ENCODE measurements at regions not wholly inside any gene's neighbourhood (a gene's known extent, or its start where the extent isn't known, plus 50 kb on each side); places are given as distances from the start of the nearest gene placed in this dataset.
"Not testable (repeated sequence)": the region's sequence is repeated elsewhere in the genome, so short reads cannot be mapped to it uniquely, and the experiment has no call there.

DNA sequence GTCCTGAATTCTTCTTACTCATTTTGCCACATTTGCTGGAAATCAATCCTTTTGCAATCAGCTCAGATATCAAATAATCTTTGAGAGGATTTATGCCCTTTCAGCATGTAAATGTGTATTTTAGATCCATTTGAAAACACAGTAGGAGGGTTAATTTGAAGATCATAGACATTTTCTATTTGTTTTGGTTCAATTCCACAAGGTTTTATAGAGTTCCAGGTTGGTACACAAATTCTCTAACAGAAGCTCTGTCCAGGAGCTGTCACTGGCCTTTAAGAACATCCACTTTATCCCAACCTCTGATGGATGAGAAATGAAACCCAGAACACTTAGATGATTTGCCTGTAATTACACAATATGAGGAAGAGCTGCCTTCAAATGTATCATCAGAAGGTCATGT, 157.3 kb upstream of the CHAC2 start:
- DNase-seq (ENCODE audit: low spot score), result no peak

DNA sequence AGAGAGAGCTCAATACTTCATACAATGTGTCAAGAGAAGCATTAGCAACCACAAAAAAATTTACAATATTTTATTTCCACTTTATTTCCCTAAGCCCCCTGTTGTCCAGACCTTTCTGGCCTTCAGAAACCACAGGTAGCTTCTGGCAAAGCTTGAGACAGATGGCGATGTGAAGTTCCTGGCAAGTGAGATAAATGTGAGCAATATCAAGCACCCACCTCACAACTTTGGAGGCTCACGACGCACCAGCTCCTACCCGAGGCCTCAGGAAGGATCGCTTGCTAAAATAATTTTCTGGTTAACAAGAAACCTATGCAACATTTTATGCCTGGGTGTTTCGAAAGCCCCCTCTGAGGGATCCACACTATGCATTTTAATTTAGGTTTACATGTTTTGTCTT, 158.1 kb upstream of the CHAC2 start:
- no peak for DNase-seq (ENCODE audit: low spot score)

- DNase-seq (ENCODE audit: low spot score), result no peak
Measured at GRCh38 chr2:53608293-53608692, 159.3 kb upstream of the CHAC2 start.

DNA sequence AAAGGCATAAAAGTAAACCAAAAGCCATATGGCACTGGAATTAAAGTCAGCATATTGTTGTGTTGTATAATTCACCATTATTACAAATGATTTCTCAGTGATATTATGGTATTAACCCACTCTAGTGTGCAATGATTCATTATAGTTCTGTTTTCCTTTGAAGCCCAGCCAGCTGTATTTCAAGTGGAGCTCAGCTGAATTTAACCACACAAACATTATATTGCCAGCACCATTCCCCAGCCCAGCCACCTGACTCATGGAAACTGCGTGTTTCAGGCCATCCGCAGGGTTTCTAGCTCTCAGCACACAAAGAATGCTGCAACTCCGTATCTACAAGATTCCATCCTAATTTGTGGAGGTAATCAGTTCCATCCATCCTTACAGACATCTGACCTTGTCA, 166.8 kb upstream of the CHAC2 start:
- no peak for DNase-seq (ENCODE audit: low spot score)

- DNase-seq (ENCODE audit: low spot score), result not testable (repeated sequence)
Measured at GRCh38 chr2:53586733-53587612, 180.6 kb upstream of the CHAC2 start.

DNA sequence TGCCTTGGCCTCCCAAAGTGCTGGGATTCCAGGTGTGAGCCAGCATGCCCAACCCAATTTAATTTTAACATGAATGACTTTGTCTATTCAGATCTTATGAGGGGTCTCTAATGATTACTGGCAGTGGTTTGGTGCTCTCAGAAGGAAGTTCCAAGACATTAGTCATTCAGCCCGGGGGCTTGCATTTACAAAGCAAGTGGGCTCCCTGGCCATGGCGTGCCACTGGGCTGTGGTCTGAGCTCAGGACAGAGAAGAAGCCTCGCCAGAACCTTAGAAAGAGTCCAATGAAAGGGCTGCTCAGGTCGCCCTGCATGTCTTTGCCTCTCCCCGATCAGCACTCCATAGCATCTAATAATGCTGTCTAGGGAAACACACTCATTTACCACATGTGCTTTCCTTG, 182.6 kb upstream of the CHAC2 start:
- DNase-seq (ENCODE audit: low spot score), result no peak

GRCh38 chr2:53583583-53583982, 184.0 kb upstream of the CHAC2 start:
- no peak for DNase-seq (ENCODE audit: low spot score)

DNA sequence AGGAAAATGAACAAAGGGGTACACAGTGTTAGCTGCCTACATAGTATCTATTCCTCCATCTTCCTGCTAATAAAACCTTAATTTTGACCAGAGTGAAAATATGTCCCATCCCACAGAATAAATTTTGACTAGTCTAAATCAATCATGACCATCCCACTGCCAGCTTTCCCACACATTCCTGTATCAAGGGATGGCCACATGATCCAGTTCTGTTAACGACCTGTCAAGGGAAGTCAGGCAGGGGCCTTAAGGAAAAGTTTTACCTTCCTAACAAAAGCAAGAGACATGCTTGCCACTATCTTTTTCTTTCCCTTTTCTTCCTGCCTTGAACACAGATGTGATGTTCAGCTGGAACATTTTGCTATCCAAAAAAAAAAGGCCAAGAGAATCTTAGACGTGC, 185.0 kb upstream of the CHAC2 start:
- DNase-seq (ENCODE audit: low spot score), result no peak

DNA sequence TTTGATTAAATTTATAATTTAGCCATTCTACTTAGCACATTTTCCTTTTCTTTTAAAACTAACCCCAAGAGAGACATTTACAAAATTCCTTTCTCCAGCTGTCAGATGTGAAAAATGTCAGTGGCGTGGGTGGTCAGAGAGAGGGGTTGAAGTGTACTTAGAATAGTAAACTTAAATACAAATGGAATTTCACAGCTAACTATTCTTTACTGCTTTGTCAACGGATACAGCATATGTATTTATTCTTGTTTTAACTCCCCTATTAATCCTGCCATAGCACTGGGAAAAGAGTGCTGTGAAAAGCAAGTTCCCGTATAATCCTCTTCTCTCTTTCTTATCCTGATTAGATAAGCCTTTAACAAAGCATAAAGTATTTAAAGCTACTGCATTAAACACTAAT, 191.4 kb upstream of the CHAC2 start:
- DNase-seq (ENCODE audit: low spot score), result no peak

- no peak for DNase-seq (ENCODE audit: low spot score)
Measured at GRCh38 chr2:53575721-53576124, 191.9 kb upstream of the CHAC2 start.

GRCh38 chr2:53572696-53573095, 194.9 kb upstream of the CHAC2 start:
- no peak for DNase-seq (ENCODE audit: low spot score)

DNA sequence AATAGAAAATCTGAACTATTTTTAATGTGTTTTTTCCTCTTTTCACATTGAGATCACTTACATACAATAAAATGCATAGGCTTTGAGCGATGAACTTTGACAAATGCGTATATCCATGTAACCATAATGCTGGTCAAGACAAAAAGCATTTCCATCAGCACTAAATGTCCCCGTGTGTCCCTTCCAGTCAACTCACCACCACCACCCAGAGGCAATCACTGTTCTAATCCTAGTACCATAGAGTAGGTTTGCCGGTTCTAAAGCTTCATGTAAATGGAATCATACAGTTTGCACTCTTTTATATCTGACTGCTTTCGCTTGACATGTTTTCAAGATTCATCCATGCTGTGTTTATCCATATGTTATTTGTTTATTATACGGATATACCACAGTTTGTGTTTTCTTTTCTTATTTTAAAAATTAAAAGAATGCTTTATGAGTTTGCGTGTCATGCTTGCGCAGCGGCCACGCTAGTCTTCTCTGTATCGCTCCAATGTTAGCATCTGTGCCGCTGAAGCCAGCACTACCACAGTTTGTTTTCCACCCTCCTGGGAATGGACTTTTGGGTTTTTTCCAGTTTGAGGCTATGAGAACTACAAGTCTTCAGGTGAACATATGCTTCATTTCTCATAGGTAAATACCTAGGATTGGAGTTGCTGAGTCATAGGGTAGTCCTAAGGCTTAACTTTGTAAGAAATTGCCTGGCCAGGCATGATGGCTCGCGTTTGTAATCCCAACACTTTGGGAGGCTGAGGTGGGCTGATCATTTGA, 197.5 kb upstream of the CHAC2 start:
- DNase-seq (ENCODE audit: low spot score), result no peak

GRCh38 chr2:53568469-53568868, 199.1 kb upstream of the CHAC2 start:
- no peak for DNase-seq (ENCODE audit: low spot score)

- DNase-seq (ENCODE audit: low spot score), result no peak
Measured at GRCh38 chr2:53567073-53567472, 200.5 kb upstream of the CHAC2 start.

DNA sequence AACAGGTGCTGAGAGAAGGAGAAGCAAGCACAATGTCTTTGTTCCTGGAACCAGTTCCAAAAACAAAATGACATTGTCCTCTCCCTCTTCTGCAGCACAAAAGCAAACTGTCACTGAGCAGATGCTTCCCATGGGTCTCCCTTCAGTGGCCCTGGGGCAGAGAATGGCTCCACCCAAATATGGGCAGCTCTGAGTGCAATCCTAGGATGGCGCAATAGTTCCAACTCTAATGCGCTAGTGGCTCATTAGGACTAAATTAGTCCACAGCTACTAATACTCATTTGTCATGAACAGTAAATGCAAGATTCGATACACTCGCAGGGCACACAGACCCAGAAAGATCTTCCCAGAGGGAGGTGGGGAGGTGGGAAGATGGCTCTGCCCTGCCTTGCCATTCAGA, 205.2 kb upstream of the CHAC2 start:
- no peak for DNase-seq (ENCODE audit: low spot score)

DNA sequence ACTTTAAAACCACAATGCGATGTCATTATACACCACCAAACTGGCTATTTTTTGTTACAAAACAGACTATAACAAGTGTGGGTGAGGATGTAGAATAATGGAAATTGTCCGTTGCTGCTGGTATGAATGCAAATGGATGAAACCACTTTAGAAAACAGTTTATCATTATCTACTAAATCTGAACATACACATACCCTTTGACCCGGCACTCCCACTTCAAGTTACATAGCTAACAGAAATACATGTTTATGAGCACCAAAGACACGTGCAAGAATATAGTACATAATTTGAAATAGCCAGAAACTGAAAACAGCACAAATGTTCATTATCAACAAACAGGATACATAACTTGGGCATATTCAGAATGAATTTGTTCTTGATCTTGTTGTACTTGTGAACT, 206.4 kb upstream of the CHAC2 start:
- DNase-seq (ENCODE audit: low spot score), result no peak

GRCh38 chr2:53559302-53559966, 208.2 kb upstream of the CHAC2 start:
- no peak for DNase-seq (ENCODE audit: low spot score)

- no peak for DNase-seq (ENCODE audit: low spot score)
Measured at GRCh38 chr2:53558867-53559266, 208.7 kb upstream of the CHAC2 start.

DNA sequence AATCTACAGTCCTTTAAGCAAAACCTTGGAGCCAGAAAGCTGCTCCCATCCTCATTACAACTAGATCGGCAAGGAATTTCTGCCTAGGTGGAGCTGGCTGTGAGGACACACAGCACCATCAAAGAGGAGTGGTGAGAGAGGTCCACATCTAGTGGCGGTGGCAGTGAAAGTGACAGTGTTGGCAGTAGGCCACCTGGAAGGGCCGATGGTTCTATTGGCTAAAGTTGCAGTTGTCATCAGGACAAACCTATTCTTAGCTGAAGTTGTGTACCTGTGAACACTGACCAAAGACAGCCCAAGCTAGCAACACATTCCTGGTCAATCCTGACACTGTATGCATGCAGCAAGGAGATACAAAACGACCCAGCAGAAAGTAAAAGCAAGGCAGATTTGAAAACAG, 218.1 kb upstream of the CHAC2 start:
- no peak for DNase-seq (ENCODE audit: low spot score)

DNA sequence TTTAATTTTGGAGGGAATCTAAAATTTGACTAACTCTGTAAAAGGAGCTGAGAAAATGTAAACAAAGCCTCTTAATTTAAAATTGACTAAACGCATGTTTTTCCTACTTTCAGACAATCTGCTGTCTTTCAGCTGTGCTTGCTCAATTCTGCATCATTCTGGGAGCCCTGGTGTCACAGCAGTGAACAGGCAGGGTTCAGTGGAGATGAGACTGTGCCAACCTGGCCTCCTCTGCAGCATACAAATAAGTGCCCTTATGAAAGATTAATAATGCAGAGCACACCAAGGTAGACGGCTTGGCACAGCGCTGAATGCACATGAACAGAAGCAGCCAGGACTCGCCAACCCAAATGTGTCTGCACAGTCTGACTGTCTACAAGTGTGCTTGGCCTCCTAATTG, 222.0 kb upstream of the CHAC2 start:
- no peak for DNase-seq (ENCODE audit: low spot score)

DNA sequence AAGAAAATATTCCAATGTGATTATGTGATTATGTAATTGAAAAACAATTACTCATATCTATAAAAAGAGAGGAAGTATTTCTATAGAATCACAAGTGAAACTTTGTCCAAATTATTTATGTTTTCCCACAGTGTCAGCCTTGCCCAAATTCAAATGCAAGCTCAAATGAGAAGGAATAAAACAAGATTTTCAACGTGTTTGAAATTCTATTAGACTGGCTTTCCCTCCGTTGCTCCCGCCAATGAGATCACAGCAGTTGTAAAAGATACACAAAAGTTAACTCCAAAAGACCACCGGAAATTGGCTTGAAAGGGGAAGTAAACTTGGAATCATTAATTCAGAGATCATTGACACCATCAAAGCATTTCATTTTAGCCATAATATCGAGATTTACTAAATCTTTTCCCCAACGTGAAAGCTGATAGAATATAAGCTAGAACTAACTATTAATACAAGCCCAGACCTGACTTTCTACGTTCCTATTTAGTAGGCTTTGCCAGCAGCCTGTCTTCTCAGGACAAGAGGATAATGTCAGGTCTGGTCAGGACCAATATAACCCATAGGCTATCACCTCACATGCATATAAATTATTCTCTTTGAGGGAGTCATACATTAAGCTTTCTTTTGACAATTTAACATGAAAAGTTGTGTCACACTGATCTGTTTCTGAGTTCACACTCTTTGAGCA, 222.6 kb upstream of the CHAC2 start:
- no peak for DNase-seq (ENCODE audit: low spot score)

DNA sequence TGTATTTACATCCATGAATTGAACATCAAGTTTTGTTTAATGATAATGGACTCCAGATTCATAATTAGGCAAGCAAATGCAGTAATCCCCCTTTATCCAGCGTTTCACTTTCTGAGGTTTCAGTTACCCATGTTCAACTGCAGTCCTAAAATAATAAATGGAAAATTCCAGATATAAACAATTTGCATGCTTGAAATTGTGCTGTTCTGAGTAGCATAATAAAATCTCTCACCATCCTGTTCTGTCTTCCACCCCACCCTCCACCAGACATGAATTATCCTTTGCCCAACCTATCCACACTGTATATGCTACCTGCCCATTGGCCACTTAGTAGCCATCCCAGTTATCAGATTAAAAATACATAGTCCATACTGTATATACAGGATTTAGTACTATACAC, 224.5 kb upstream of the CHAC2 start:
- no peak for DNase-seq (ENCODE audit: low spot score)
